Neural progenitor cell (in vitro differentiated cells): ENCODE measurements at regions not wholly inside any gene's neighbourhood (a gene's known extent, or its start where the extent isn't known, plus 50 kb on each side); places are given as distances from the start of the nearest gene placed in this dataset.
"Not testable (repeated sequence)": the region's sequence is repeated elsewhere in the genome, so short reads cannot be mapped to it uniquely, and the experiment has no call there.

Experiments used
- CTCF ChIP-seq: fragments of 200-600 bp; sonication (generic); IDR thresholded peaks from 2 replicates; pipeline ENCODE4 v1.5.1; 2017; ENCODE audit warnings: antibody characterized with exemption, mild to moderate bottlenecking
- EZH2 ChIP-seq: fragments of 200-600 bp; sonication (generic); IDR thresholded peaks from 2 replicates; pipeline ENCODE4 v1.6.1; 2017; ENCODE audit warnings: antibody characterized with exemption, mild to moderate bottlenecking, moderate library complexity

GRCh38 chr1:96604620-96605019 is 117.0 kb upstream of the PTBP2 start:
- not testable (repeated sequence) for TF ChIP-seq EZH2, CTCF
